ENCODE measurements at regions not wholly inside any gene's neighbourhood (a gene's known extent, or its start where the extent isn't known, plus 50 kb on each side); places are given as distances from the start of the nearest gene placed in this dataset.
A peak's percentile ranks its signal among the peaks of the same experiment; 100 is the strongest.

- TF ChIP-seq EZH2 (IDR thresholded peaks at IDR 0.05; ENCODE audit: low read length) (no peak), CTCF (optimal IDR thresholded peaks at IDR 0.05 in 1 of 3, IDR thresholded peaks at IDR 0.05 in 1 of 3, conservative IDR thresholded peaks at IDR 0.05 in 1 of 3; ENCODE audit: extremely low read depth in 1 of 3, insufficient read depth in 2 of 3, low read length in 3 of 3) (no peak)
- Histone ChIP-seq H3K79me2 (ENCODE audit: control insufficient read depth, insufficient read depth, low read length) (no peaks in the 10 kb centered on the region), H3K4me2 (ENCODE audit: control insufficient read depth, extremely low read depth, insufficient read depth, low read depth, low read length) (peak overlapping the region; percentile 83), H3K9me3 (ENCODE audit: control insufficient read depth, low read depth, low read length) (no peaks in the 10 kb centered on the region), H3K27ac (ENCODE audit: control insufficient read depth, insufficient read depth, low read length) (peak overlapping the region; percentile 90), H4K20me1 (ENCODE audit: control insufficient read depth, extremely low read depth, insufficient read depth, low read length) (no peaks in the 10 kb centered on the region), H3K4me1 (ENCODE audit: control insufficient read depth, extremely low read depth, insufficient read depth, low read length) (peaks cover 42% of the 10 kb centered on the region), H2AFZ (ENCODE audit: control insufficient read depth, low read length) (no peak overlapping the region), H3K36me3 (ENCODE audit: control insufficient read depth in 2 of 2, extremely low read depth in 1 of 2, insufficient read depth in 2 of 2, low read length in 2 of 2) (no peaks in the 10 kb centered on the region), H3K4me3 (ENCODE audit: control insufficient read depth in 2 of 3, extremely low read depth in 1 of 3, insufficient read depth in 2 of 3, low read depth in 1 of 3, low read length in 3 of 3) (peak overlapping the region in 1 of 3 experiments; percentile 19), H3K9me1 (ENCODE audit: control insufficient read depth, extremely low read depth, insufficient read depth, low read length) (no peaks in the 10 kb centered on the region), H3K27me3 (ENCODE audit: control insufficient read depth, extremely low read depth, insufficient read depth, low read length) (no peaks in the 10 kb centered on the region), H3K9ac (ENCODE audit: control insufficient read depth, extremely low read depth, insufficient read depth, low read length) (peak overlapping the region; percentile 59)
- peak; percentile 99 for DNase-seq (ENCODE audit: low read depth, low spot score)
- FAIRE-seq, result peak; percentile 100
- dilution Hi-C loops (cut with MboI; ENCODE audit: extremely low pct_ligation_motif_present, low sequenced_read_pairs), result no loop called here
These were observed 438.1 kb downstream of the PRDM2 start for GRCh38 chr1:14138135-14138506.

DNA sequence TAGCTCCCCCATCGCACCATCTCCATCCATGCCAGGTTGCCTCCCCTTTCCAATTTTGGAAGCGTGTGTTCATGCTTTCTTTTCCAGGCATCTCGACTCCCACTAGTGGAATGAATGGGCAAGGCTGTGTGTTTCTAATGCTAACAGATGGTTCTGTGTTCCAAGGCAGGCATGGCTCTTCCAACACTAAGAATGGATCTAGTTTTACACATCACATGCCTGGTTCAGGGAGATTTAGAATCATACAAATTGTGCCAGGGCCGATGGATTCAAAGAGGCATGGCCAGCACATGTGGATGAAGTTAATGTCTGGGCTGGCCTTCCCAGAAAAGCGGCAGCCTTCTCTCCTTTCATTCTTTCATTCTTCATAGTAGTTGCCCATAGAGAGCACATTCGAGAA lies 438.7 kb downstream of the PRDM2 start:
- H3K79me2 ChIP-seq (ENCODE audit: control insufficient read depth, insufficient read depth, low read length), result no peaks in the 10 kb centered on the region
- dilution Hi-C loops (cut with MboI; ENCODE audit: extremely low pct_ligation_motif_present, low sequenced_read_pairs), result no loop called here
- H4K20me1 ChIP-seq (ENCODE audit: control insufficient read depth, extremely low read depth, insufficient read depth, low read length), result no peaks in the 10 kb centered on the region
- H3K4me1 ChIP-seq (ENCODE audit: control insufficient read depth, extremely low read depth, insufficient read depth, low read length), result peaks cover 42% of the 10 kb centered on the region
- peak overlapping the region; percentile 53 for H2AFZ ChIP-seq (ENCODE audit: control insufficient read depth, low read length)
- FAIRE-seq (peak; percentile 5), DNase-seq (ENCODE audit: low read depth, low spot score) (no peak)
- H3K9ac ChIP-seq (ENCODE audit: control insufficient read depth, extremely low read depth, insufficient read depth, low read length), result peak overlapping the region; percentile 34
- peak overlapping the region in 1 of 3 experiments; percentile 19 for H3K4me3 ChIP-seq (ENCODE audit: control insufficient read depth in 2 of 3, extremely low read depth in 1 of 3, insufficient read depth in 2 of 3, low read depth in 1 of 3, low read length in 3 of 3)
- no peaks in the 10 kb centered on the region for H3K27me3 ChIP-seq (ENCODE audit: control insufficient read depth, extremely low read depth, insufficient read depth, low read length)
- no peaks in the 10 kb centered on the region for H3K9me1 ChIP-seq (ENCODE audit: control insufficient read depth, extremely low read depth, insufficient read depth, low read length)
- TF ChIP-seq EZH2 (IDR thresholded peaks at IDR 0.05; ENCODE audit: low read length) (no peak), CTCF (optimal IDR thresholded peaks at IDR 0.05 in 1 of 3, IDR thresholded peaks at IDR 0.05 in 1 of 3, conservative IDR thresholded peaks at IDR 0.05 in 1 of 3; ENCODE audit: extremely low read depth in 1 of 3, insufficient read depth in 2 of 3, low read length in 3 of 3) (peak; percentile 19 to 35 (median 26))
- H3K9me3 ChIP-seq (ENCODE audit: control insufficient read depth, low read depth, low read length), result no peaks in the 10 kb centered on the region
- peak overlapping the region; percentile 77 for H3K4me2 ChIP-seq (ENCODE audit: control insufficient read depth, extremely low read depth, insufficient read depth, low read depth, low read length)
- no peaks in the 10 kb centered on the region for H3K36me3 ChIP-seq (ENCODE audit: control insufficient read depth in 2 of 2, extremely low read depth in 1 of 2, insufficient read depth in 2 of 2, low read length in 2 of 2)
- H3K27ac ChIP-seq (ENCODE audit: control insufficient read depth, insufficient read depth, low read length), result peak overlapping the region; percentile 90
